Small intestine (tissue), 7 donors: ENCODE measurements at regions not wholly inside any gene's neighbourhood (a gene's known extent, or its start where the extent isn't known, plus 50 kb on each side); places are given as distances from the start of the nearest gene placed in this dataset.
"Not testable (repeated sequence)": the region's sequence is repeated elsewhere in the genome, so short reads cannot be mapped to it uniquely, and the experiment has no call there.

Experiments used
- DNase-seq, 2 donors: peaks; one replicate each; pipeline versions ENCODE4 v3.0.0 to v3.0.0-alpha.2; 2013
- FAIRE-seq: peaks from 2 replicates; lab custom pipeline; 2012; peaks lifted over from hg19 to GRCh38; lab: Jason Lieb, UNC
- H3K27ac ChIP-seq, 3 donors: one replicate each; pipeline ENCODE4 v1.5.1; 2013; ENCODE audit warnings: low read length in 2 of 3, mild to moderate bottlenecking in 2 of 3, control low read depth in 1 of 3, inconsistent platforms in 1 of 3, low read depth in 1 of 3, moderate library complexity in 1 of 3
- H3K27me3 ChIP-seq, 3 donors: one replicate each; pipeline ENCODE4 v1.6.1; 2013; ENCODE audit warnings: low read length in 3 of 3, inconsistent platforms in 1 of 3; ENCODE audit not compliant: control insufficient read depth in 3 of 3, insufficient read depth in 3 of 3
- H3K36me3 ChIP-seq, 3 donors: one replicate each; pipeline ENCODE4 v1.6.1; 2013; ENCODE audit warnings: low read length in 3 of 3, inconsistent platforms in 1 of 3, low read depth in 1 of 3, mild to moderate bottlenecking in 1 of 3, moderate library complexity in 1 of 3; ENCODE audit not compliant: control insufficient read depth in 3 of 3, insufficient read depth in 2 of 3
- H3K4me1 ChIP-seq, 3 donors: one replicate each; pipeline ENCODE4 v1.6.1; 2013; ENCODE audit warnings: low read length in 2 of 3, inconsistent platforms in 1 of 3, low read depth in 1 of 3, mild to moderate bottlenecking in 1 of 3, moderate library complexity in 1 of 3; ENCODE audit not compliant: control insufficient read depth in 3 of 3, insufficient read depth in 2 of 3
- H3K4me3 ChIP-seq, 3 donors: one replicate each; pipeline ENCODE4 v1.5.1; 2013; ENCODE audit warnings: low read length in 3 of 3, control low read depth in 1 of 3, inconsistent platforms in 1 of 3, low read depth in 1 of 3, mild to moderate bottlenecking in 1 of 3, moderate library complexity in 1 of 3
- H3K9me3 ChIP-seq, 2 donors: one replicate each; pipeline ENCODE4 v1.6.1; 2013; ENCODE audit warnings: low read depth in 1 of 2, low read length in 1 of 2; ENCODE audit not compliant: control insufficient read depth in 2 of 2, insufficient read depth in 1 of 2
- WGBS, 3 donors: extraction: QIAGEN DNeasy Blood & Tissue Kit; methylation state at CpG; one replicate each; pipeline ENCODE4 v1.1.7; 2013; 5-methylcytosine and 5-hydroxymethylcytosine counted together
- donor health status: healthy with polysubstance abuse.
- donor health status: control.
- donor health status: control.
- donor health status: Bipolar disorder and iron deficiency.
- donor health status: healthy.

DNA sequence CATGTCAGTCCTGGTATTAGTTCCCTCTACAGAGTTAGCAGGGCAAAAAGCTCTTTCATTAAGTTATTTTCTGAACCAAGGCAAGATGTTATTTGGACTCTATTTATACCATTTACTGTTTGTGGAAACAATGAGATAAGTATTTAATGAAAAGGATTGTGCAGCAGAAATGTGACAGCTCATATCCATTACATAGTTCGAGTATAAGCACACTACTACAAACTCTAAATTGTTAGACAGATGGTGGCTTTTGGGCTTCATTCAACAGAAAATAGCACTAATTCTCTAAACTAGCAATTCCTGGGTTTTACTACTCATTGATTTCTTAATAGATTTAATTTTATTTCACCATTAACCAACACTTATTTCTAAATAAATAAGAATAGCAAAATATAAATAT lies 95.2 kb upstream of the ANK2 start:
- no peaks in the 10 kb centered on the region for H3K36me3 ChIP-seq
- DNase-seq (no peak), FAIRE-seq (no peak)
- no peaks in the 10 kb centered on the region for H3K9me3 ChIP-seq
- no peak overlapping the region for H3K27ac ChIP-seq
- H3K4me1 ChIP-seq = no peaks in the 10 kb centered on the region
- 22 to 26% (median 22%) methylated on average over 1 of the region's 1 CpG for WGBS, 3 donors
- no peaks in the 10 kb centered on the region for H3K27me3 ChIP-seq
- no peak overlapping the region for H3K4me3 ChIP-seq

DNA sequence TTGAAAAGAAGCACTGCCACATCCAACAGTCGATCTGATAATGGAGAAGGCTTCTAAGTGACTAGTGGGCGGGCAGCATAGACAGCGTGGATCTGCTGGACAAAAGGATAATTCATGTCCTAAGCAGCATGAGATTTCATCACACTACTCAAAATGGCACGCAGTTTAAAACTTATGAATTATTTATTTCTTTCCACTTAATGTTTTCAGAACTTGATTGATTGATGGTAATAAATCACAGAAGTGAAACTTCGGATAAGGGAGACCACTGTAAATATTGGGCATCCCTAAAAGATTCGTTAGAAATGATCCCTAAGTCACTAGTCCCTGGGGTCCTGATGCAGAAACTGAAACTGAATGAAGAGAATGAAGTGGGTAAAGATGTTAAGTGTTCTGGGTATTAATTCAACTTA lies 93.0 kb upstream of the ANK2 start:
- Histone ChIP-seq H3K9me3 (no peaks in the 10 kb centered on the region), H3K27ac (no peak overlapping the region), H3K27me3 (no peaks in the 10 kb centered on the region), H3K4me3 (no peak overlapping the region), H3K36me3 (no peaks in the 10 kb centered on the region), H3K4me1 (no peaks in the 10 kb centered on the region)
- WGBS, 3 donors = 63 to 77% (median 67%) methylated on average over 6 of the region's 6 CpGs
- DNase-seq (no peak), FAIRE-seq (no peak)

DNA sequence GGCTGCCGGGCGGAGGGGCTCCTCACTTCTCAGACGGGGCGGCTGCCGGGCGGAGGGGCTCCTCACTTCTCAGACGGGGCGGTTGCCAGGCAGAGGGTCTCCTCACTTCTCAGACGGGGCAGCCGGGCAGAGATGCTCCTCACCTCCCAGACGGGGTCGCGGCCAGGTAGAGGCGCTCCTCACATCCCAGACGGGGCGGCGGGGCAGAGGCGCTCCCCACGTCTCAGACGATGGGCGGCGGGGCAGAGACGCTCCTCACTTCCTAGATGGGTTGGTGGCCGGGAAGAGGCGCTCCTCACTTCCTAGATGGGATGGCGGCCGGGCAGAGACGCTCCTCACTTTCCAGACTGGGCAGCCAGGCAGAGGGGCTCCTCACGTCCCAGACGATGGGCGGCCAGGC lies 91.7 kb upstream of the ANK2 start:
- H3K27me3 ChIP-seq, H3K36me3 ChIP-seq, H3K9me3 ChIP-seq, H3K27ac ChIP-seq, FAIRE-seq, H3K4me1 ChIP-seq, H3K4me3 ChIP-seq, DNase-seq: not testable (repeated sequence)
- 95 to 97% (median 95%) methylated on average over 12 to 22 of the region's 31 CpGs for WGBS, 3 donors

DNA sequence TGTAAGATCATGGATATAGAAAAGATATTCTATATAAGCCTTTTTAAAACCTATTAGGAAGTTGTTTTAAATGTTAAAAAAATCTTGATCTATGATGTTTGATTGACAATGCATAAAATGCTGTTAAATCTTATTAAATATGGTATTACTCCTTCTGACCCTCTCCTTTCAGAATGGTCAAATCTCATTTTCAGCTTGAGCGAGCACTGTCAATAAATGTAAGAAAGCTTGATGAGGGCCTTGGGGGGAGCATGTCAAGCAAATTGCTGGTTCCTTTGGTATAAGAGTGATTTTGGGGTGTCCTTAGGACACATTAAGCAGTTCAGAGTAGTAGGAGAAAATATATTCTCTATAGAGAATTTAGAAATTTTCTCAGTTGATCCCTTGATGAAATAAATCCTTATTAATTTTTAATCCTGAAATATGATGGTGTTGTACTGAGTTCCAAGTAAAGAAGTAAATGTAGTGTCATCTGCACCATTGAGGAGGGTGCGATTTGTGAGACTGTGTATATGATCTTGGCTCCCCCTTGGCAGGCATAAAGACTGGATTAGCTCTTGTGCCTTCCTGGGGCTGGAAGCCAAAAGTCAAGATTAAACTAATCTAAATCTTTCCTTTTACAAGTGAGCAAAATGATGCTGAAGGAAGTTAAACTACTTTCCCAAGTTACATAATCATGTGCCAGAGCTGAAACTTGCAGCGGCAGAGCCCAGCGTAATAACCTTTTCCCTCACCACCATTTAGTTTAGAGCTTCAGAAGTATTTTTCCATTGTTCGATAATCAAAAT lies 82.6 kb upstream of the ANK2 start:
- Histone ChIP-seq H3K36me3 (no peaks in the 10 kb centered on the region), H3K9me3 (no peaks in the 10 kb centered on the region), H3K4me3 (no peak overlapping the region), H3K27me3 (no peaks in the 10 kb centered on the region), H3K27ac (no peak overlapping the region), H3K4me1 (no peaks in the 10 kb centered on the region)
- FAIRE-seq = no peak
- 90 to 94% (median 93%) methylated on average over 5 of the region's 5 CpGs for WGBS, 3 donors
- DNase-seq = no peak

DNA sequence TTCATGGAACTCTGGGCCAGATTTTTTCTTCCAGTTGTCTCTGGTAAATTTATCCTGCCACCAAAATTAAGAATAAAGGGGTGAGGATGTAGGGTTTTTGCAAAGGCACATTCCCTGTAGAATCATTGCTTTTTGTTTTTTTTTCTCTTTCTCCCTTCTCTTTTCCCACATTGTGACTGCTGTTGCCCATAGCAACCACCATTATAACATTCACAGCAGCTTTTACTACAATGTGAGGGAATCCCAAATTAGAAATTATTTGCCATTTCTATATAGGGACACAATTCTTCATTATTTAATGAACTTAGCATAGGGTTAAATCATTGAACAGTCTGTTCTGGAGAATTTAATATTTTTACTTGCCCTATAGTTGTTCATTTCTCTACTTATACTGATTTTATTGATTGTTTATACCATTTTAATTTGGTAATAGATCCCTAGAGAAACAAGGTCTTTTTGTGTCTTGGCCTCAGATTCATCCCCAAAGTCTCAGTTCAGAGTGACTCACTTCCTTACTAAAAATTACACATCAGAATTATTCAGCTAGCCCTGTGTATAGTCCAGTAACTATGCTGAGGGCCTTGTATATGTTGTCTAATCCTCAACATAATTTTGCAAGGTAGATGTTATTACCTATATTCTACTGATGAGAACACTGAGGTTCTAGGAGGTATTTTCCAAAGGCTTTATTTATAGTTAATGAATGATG lies 80.8 kb upstream of the ANK2 start:
- no peaks in the 10 kb centered on the region for H3K9me3 ChIP-seq
- no peaks in the 10 kb centered on the region for H3K27me3 ChIP-seq
- no peak for FAIRE-seq
- no peak overlapping the region for H3K27ac ChIP-seq
- H3K4me1 ChIP-seq = no peaks in the 10 kb centered on the region
- no peak for DNase-seq
- H3K4me3 ChIP-seq = no peak overlapping the region
- H3K36me3 ChIP-seq = no peaks in the 10 kb centered on the region

DNA sequence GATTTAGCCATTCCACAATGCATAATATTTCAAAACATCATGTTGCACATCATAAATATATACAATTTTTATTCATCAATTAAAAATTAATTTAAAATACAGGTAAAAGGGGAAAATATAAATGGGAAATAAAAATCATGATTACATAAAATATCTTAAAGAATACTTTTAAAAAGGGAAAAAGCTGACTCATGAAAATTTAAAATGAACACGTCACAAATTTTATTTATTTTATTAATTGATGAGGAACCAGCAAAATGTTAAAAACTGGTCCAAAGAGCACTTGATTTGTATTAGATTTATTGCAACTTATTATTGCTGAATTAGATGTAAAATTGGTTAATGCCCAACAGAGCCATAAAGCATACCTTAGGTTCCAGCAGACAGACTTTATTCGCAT lies 78.5 kb upstream of the ANK2 start:
- H3K36me3 ChIP-seq = no peaks in the 10 kb centered on the region
- WGBS, 3 donors = 88 to 95% (median 94%) methylated on average over 2 of the region's 2 CpGs
- no peaks in the 10 kb centered on the region for H3K27me3 ChIP-seq
- DNase-seq = no peak
- H3K4me3 ChIP-seq = no peak overlapping the region
- no peak for FAIRE-seq
- H3K27ac ChIP-seq = no peak overlapping the region
- H3K4me1 ChIP-seq = no peaks in the 10 kb centered on the region
- H3K9me3 ChIP-seq = no peaks in the 10 kb centered on the region

DNA sequence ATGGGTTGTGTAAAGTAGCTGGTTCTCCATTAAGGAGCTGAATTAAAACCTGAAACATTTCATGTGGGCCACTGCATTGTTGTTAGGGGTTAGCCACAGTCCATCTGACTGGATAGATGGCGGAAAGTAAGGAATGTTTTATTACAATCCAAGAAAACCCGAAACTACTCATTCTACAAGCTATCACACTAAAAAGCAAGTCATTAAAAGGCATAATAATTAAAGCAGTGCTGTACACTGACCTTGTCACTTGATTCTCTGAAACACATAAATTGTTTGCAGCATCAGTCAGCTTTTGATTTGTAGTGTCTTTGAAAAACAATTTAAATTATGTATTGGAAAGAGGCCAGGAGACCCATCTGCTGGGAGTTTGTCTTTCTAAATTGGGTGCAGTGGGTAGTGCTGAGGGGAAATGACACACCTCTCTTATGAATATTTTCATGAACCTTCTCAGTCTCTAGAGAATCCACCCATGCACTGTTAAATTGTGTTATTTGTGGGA lies 75.7 kb upstream of the ANK2 start:
- DNase-seq (no peak), FAIRE-seq (no peak)
- WGBS, 3 donors = 75 to 83% (median 77%) methylated on average over 2 of the region's 2 CpGs
- Histone ChIP-seq H3K36me3 (no peaks in the 10 kb centered on the region), H3K9me3 (no peaks in the 10 kb centered on the region), H3K4me3 (no peak overlapping the region), H3K4me1 (no peaks in the 10 kb centered on the region), H3K27ac (no peak overlapping the region), H3K27me3 (no peaks in the 10 kb centered on the region)

DNA sequence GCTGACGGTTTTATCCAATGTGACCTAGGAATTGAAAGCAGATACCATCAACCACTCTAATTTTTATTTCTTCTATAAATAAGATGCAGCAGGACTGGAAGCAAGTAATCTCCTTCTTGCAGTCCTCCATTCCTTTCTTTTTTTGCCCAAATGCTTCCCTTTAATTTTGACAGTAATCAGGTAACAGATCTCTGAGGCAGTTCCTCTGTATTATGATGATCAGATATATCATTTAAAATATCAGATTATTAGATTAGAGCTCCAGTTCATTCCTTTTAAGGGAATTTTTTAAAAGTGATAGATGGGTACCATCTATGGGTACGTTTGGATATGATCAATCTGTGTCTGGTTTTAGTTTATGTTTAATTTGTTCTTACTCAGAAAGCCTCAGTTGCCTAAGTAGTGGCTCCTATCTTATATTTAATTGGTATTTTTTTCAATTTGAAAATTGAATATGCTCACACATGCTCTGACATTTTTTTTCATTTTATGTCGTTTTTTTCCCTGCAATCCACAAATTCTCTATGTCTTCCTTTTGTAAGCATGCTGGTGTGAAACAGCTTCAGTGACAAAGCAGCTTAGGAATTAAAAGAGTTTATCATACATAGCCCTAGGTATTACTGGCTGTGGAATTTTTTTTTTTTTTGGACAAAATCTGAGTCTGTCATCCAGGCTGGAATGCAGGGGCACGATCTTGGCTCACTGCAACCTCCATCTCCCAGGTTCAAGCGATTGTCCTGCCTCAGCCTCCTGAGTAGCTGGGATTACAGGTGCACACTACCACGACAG lies 73.7 kb upstream of the ANK2 start:
- DNase-seq (no peak), FAIRE-seq (no peak)
- 53 to 60% (median 55%) methylated on average over 6 of the region's 6 CpGs for WGBS, 3 donors
- Histone ChIP-seq H3K27me3 (no peaks in the 10 kb centered on the region), H3K36me3 (no peaks in the 10 kb centered on the region), H3K4me3 (no peak overlapping the region), H3K4me1 (no peaks in the 10 kb centered on the region), H3K9me3 (peaks cover 0 to 8% of the 10 kb centered on the region in 2 donors), H3K27ac (no peak overlapping the region)
